NCI-H748 treated with DMSO at 0.1 percent for 48 hours (cell line): ENCODE measurements at regions not wholly inside any gene's neighbourhood (a gene's known extent, or its start where the extent isn't known, plus 50 kb on each side); places are given as distances from the start of the nearest gene placed in this dataset.

Source experiments
- DNase-seq: peaks from one replicate; lab custom pipeline; 2025; lab: John Stamatoyannopoulos, UW

GRCh38 chr1:79773385-79773784 lies 766.9 kb upstream of the ADGRL4 start:
- DNase-seq: no peak

- no peak for DNase-seq
Observed at GRCh38 chr1:79762461-79762860, 755.9 kb upstream of the ADGRL4 start.

DNA sequence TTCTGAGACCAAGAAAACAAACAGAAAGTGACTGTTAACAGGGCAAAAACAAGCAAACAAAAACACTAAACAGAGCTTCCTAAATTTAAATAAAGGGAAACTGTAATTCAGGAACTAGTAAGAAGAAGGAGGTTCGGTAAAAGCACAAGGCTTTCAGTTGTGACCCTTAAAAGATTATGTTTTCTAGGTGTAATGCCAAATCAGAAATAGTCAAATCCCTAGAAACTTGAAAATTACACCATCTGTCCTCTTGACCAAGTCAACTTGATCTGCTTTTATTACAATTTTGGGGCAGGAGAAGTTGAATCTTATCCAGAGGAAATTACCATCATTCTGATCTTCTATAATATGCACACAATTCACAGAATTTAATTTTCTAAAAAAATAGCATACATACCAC lies 754.0 kb upstream of the ADGRL4 start:
- DNase-seq: no peak

GRCh38 chr1:79749607-79750006 lies 743.1 kb upstream of the ADGRL4 start:
- no peak for DNase-seq

- peak; percentile 22 for DNase-seq
Observed at GRCh38 chr1:79745929-79746328, 739.4 kb upstream of the ADGRL4 start.

DNA sequence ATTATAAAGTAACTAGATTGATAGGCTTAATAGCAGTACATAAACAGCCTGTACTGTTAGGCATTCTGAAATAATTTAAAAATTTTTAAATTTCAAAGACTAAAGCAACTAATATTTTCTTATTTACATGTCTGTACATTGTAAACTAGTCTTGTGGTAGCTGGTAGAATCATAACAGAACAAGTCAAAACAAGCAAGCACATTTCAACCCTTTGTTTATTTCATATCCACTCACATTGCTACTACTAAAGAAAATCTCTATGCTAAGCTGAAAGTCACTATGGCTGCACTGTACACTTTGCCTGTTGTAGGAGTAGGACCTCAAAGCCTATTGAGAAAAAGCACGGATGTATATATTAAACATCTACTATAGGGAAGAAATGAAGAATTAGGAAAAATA lies 738.2 kb upstream of the ADGRL4 start:
- DNase-seq: no peak

GRCh38 chr1:79741720-79742421 lies 735.3 kb upstream of the ADGRL4 start:
- DNase-seq: no peak

DNA sequence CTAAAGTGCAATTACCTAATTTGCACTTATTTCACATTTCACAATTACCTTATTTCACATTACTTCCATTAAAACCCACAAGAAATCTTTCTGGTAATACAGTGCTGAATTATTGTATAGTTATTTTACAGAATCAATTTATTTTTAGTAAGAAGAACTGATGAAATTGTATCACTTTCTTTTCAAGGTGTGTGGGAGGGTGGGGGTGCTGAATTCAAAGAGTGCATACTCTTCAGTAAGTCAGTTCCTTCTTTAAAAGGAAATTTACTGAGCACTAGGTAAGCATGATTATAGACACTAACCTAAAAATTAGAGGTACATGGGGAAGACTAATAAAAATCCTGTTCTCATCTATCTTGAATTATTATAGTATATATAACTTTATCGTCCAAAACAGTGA lies 731.6 kb upstream of the ADGRL4 start:
- no peak for DNase-seq

DNA sequence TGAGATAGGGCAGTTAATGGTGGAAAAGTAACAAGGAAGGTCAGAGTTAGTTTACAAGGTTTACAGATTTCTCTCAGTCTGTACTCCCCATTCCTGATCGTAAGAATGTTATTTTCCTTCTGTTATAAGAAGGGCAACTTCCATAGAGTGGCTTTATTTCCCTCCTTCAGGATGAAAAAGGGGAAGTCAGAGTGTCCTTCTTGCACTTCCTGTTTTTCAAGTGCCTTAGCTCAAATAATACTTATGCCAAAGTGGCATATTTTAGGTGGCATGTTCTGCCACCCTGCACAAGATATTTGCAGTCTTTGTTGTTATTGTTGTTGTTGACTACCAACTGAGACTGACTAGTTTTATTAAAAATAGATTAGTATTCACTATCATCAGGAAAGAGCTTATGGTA lies 730.7 kb upstream of the ADGRL4 start:
- no peak for DNase-seq

- no peak for DNase-seq
Observed at GRCh38 chr1:79732950-79733349, 726.4 kb upstream of the ADGRL4 start.

GRCh38 chr1:79726911-79727310 lies 720.4 kb upstream of the ADGRL4 start:
- DNase-seq: no peak

- DNase-seq: no peak
Observed at GRCh38 chr1:79726321-79726720, 719.8 kb upstream of the ADGRL4 start.

GRCh38 chr1:79716447-79716846 lies 709.9 kb upstream of the ADGRL4 start:
- DNase-seq: no peak

DNA sequence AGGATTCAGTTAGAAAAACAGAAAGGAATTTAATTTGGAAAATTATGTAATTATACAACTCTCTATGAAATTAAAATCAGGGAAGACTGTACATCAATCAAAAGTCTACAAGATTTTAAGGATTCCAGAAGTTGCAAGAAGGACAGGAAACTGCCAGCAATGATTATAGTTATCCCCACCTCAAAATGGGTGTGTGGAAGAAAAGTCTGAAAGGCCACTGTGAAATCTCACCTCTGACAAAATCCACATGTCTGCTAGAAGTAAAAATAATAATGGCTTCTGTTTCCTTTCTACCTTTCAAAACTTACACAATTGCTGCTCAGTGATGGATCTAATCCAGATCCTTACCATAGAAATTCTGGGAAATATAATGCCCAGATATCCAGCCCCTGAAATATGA lies 708.1 kb upstream of the ADGRL4 start:
- DNase-seq: no peak

GRCh38 chr1:79711001-79711431 lies 704.5 kb upstream of the ADGRL4 start:
- DNase-seq: no peak

DNA sequence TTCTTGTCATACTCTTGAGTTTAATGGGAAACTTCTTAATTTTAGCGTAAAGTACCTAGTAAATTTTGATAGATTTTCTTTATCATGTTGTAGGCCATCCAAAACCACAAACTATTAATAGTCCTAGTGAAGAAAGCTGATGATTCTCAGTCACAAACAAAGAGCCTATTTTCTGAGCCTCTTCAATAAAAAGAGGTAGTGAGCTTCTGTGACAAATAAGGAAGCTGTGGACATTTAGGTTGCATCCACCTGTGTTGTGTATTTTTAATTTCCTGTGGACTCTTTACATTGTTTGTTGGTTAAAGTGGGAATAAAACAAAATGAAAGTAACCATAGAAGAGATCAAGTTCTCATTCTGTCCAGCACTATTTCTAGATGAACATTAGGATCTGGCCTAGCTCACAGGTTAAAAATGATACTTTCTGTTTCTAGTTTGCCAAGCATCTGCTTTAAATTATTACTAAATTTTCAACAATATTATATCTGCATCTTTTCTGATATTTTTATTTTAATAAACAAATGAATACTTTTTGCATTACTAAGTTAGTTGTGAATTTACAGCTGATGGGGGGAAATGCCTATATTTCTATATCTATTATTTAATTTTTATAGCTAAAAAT lies 702.2 kb upstream of the ADGRL4 start:
- DNase-seq: no peak

DNA sequence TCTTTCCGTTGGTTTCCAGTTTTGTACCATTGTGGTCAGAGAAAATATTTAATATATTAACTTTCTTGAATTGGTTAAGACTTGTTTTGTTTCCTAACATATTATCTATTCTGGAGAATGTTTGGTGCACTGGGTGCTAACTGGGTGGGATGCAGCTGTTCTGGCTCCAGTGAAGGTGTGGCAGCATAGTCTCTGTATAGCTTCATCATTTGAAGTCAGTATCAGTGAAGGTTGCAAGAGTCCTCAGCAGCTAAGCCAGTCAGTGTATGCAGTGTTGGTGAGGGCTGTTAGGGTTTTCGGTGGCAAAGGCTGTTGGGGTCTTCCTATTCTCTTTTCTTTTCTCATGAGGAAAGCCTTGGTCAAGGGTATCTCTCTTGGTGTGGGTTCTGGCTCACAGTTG lies 698.7 kb upstream of the ADGRL4 start:
- DNase-seq: no peak

DNA sequence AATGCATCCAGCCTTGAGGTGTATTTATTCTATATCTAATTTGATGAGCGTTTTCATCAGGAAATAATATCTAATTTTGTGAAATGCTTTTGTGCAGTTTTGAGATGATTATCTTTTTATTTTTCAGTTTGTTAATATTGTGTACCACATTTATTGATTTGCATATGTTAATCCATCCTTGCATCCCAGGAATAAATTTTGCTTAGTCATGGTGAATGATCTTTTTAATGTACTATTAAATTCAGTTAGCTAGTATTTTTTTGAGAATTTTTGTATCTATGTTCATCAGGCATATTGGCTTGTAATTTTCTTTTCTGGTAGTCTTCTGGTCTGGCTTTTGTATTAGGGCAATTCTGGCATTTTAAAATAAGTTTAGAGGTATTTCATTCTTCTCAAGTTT lies 697.5 kb upstream of the ADGRL4 start:
- DNase-seq: no peak

DNA sequence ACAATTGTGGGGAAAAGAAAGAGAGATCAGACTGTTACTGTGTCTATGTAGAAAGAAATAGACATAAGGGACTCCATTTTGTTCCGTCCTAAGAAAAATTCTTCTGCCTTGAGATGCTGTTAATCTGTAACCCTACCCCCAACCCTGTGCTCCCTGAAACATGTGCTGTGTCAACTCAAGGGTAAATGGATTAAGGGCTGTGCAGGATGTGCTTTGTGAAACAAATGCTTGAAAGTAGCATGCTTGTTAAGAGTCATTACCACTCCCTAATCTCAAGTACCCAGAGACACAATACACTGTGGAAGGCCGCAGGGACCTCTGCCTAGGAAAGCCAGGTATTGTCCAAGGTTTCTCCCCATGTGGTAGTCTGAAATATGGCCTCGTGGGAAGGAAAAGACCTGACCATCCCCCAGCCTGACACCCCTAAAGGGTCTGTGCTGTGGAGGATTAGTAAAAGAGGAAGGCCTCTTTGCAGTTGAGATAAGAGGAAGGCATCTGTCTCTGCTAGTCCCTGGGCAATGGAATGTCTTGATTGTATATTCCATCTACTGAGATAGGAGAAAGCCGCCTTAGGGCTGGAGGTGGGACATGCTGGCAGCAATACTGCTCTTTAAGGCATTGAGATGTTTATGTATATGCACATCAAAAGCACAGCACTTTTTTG lies 695.9 kb upstream of the ADGRL4 start:
- peak; percentile 11 for DNase-seq

GRCh38 chr1:79695138-79695537 lies 688.6 kb upstream of the ADGRL4 start:
- DNase-seq: no peak

GRCh38 chr1:79694241-79694640 lies 687.7 kb upstream of the ADGRL4 start:
- no peak for DNase-seq

GRCh38 chr1:79693441-79694114 lies 687.0 kb upstream of the ADGRL4 start:
- DNase-seq: no peak

DNA sequence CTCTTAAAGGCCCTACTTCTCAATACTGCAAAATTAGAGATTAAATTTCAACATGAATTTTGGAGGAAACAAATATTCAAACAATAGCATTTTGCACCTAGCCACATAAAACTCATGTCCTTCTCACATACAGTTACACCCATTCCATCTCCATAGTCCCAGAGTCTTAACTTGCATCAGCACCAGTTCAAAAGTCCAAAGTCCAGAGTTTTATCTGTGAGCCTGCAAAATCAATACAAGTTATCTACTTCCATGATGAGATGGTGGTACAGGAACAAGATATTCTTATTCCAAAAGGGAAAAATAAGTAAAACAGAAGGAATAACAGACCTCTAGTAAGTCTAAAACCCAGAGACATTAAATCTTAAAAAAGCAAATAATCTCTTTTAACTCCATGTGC lies 686.0 kb upstream of the ADGRL4 start:
- no peak for DNase-seq
